Ovary (tissue), 3 donors: ENCODE measurements at regions not wholly inside any gene's neighbourhood (a gene's known extent, or its start where the extent isn't known, plus 50 kb on each side); places are given as distances from the start of the nearest gene placed in this dataset.

ENCODE experiments used
- CTCF ChIP-seq, 3 donors: fragments of 450-650 bp in 2 of 3; fragments of 200-600 bp in 1 of 3; IDR thresholded peaks; one replicate each; pipeline versions ENCODE4 v1.5.1 to v1.8.0; 2016 to 2022; ENCODE audit warnings: antibody characterized with exemption in 3 of 3, mild to moderate bottlenecking in 1 of 3
- EP300 ChIP-seq: sonication (generic); formaldehyde crosslinking; IDR thresholded peaks from one replicate; pipeline ENCODE4 v1.6.1; 2017; ENCODE audit warnings: antibody characterized with exemption
- POLR2A ChIP-seq: fragments of 450-650 bp; IDR thresholded peaks from one replicate; pipeline ENCODE4 v1.6.1; 2017; ENCODE audit warnings: antibody characterized with exemption, mild to moderate bottlenecking, moderate library complexity
- donor health status: DM: no; HTN: no; CAD: no.

- peak; percentile 42 to 73 (median 50) for TF ChIP-seq CTCF (IDR thresholded peaks at IDR 0.05)
- no peak for TF ChIP-seq EP300
- TF ChIP-seq POLR2A, result no peak
These were observed 637.6 kb upstream of the ARGLU1 start for GRCh38 chr13:107205318-107206104.
